ENCODE measurements at regions not wholly inside any gene's neighbourhood (a gene's known extent, or its start where the extent isn't known, plus 50 kb on each side); places are given as distances from the start of the nearest gene placed in this dataset.

DNA sequence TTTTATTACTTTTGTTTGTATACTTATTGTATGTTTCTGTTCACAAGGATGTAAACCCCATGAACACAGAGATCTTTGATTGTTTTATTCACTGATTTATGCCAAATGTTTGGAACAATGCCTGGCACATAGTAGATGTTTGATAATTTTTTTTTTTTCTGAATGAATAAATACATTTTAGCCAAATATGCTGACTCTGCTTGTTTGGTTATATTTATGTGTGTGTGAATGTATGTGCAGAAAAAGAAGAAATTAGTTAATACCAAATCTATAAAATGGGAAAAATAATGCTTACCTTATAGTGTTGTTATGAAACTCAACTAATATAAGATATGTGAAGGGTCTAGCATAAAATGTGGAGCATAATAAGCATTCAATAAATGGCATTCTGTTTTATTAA lies 203.9 kb downstream of the MDFIC start:
- DNase-seq (ENCODE audit: low spot score): no peak

DNA sequence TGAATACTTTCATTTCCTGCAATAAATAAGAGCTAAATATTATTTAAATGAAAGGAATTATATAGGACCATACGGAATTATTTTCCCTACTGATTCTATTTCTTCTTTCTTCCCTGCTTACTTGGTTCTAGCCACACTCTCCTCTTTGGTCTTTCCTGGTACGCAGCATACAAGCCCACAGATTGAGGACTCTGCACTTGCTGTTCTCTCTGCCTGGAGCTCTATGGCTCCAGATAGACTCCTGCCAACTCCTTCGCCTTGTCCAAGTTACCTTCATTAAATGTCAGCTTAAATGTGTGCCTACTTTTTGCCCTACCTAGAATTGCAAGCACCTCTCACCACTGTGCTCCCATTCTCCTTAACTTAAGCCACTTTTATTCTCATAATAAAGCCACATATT lies 203.4 kb downstream of the MDFIC start:
- DNase-seq (ENCODE audit: low spot score): no peak

DNA sequence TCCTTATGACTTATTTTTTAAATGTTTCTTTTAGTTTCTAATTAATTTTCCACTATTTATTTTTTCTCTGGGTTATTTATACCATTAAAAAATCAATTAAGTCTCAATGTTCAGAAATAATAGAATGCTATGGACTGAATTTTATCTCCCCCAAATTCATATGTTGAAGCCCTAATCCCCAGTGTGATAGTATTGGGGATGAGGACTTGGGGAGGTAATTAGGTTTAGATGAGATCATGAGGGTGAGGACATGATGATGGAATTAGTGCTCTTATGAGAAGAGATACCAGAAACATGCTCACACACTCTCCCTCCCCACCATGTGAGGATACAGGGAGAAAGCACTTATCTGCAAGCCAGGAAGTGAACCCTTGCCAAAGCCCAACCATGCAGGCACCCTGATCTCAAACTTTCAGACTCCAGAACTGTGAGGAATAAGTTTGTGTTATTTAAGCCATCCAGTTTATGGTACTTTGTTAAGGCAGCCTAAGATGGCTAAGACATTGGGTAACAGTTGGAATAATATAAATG lies 202.6 kb downstream of the MDFIC start:
- DNase-seq (ENCODE audit: low spot score): no peak

DNA sequence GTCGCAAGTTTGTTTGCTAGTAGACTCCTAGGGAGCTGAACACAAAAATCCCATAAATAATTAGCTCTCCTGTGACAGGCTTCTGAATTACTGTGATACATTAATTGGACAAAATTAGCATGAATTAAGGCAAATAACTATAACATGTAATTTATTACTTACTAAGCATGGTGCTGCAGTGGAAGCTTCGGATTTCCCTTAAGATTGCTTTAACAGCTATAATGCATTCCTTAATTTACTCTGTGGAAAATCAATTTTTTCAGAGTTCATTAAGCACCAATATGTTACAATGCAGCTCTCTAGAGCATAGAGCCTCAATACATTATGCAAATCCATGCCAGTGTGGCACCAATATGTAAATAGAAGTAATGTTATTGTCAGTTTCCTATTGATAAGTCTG lies 201.5 kb downstream of the MDFIC start:
- DNase-seq (ENCODE audit: low spot score): no peak

DNA sequence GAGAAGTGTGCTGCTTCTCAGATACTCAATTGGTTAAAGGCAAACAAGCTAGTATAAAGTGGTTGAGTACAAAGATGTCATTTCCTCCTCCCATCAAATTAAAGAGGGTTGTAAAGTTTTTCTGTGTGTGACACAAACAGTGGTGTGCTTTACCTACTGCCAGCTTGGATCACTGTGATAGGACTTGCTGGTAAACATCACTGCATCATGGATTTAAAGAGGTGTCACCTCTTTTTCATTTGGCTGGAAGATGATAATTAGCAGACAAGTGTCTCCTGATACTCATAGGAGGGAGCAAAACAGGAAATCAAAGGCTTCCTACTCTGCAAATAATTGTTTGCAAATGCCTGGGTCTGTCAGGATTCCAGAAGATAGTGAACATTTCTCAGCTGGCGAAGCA lies 200.5 kb downstream of the MDFIC start:
- no peak for DNase-seq (ENCODE audit: low spot score)

DNA sequence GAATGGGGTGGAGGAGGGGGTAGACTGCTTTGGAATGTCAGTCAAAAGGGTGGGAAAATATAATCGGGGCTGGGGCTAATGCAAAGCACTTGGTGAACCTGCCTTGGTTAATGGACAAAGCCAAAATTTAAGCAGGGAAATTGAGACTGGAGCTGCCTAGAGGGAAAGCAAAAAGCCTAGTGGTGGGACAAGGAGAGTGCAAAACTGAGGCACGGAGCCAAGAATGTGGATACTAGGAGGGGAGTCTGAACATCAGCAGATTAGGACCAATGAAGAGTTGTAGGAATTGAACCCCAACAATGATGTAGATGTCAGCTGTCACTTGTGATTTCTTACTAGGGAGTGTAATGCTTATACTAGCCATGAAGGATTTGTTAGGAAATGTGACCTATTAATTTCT lies 195.9 kb downstream of the MDFIC start:
- no peak for DNase-seq (ENCODE audit: low spot score)

DNA sequence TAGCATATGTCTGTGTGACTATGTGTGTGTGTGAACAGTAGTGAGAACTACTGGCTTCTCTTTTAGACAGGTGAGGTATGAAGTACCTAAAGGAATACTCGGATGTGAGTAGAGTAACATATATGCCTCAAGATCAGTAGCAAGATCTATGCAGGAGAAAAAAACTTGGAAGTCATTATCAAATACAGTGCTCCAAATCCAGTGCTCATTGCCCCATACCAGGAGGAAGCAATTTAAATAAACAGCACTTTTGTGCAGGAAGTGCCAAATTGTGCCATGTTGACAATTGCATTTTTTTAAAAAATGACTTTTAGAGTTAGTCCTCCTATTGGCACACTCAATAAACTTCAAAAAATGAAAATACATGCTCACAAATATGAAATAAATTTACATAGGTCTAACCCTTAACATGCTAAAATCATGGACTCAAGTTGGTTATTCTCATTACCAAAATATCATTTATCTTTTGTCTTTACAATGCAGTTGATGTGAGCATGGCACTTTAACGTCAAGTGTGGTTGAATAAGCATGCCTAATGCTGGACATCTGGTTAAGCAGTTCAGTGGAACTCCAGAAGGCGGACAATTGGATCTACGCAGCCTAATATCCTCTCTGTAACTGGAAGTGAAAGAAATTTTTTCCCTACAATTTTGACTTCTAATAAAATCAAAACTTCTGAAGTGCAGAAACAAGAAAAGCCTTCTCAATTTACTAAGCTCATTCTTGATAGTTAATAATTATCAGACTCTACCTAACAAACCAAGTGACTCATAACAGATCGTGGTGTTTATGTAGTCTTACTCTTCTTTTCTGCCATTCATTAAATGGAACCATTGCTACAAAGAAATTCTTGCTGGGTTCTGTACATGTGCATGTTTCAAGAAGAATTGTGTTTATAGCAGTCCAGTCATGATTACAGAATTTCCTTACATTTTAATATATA lies 195.2 kb downstream of the MDFIC start:
- no peak for DNase-seq (ENCODE audit: low spot score)

DNA sequence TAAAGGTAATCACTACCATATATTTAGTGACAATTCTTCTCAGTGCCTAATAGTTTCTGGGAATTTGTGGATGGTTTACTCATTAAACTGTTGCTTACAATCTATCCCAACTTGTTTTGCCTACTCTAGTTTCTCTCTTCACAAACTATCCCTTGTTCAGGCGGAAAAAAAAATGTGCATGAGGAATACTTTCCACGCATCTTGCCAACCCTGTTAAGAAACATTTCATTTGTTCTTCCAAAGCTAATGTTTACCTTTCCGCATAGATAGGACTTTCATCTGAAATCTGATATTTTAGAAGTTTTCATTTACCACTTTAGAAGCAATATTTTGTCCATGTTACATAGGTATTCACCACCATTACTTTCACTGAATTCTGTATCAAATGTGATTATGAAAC lies 191.9 kb downstream of the MDFIC start:
- DNase-seq (ENCODE audit: low spot score): no peak

DNA sequence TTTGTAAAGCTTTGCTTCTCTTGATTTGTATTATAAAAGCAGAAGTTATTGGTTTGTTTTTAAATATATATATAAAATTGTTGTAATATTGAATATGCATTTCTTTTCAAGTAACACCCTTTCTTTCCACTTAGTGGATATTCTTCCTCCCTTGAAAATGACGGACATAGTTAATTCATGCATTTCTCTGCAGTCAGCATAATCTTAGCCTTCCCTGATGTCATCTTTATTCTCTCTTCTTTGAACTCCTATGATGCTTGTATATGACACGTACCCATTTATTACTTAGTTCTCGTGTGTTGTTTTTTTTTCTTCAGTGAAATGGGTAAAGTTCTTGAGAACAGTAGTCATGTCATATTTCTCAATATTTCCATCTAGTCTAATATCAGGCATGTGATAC lies 191.2 kb downstream of the MDFIC start:
- no peak for DNase-seq (ENCODE audit: low spot score)

DNA sequence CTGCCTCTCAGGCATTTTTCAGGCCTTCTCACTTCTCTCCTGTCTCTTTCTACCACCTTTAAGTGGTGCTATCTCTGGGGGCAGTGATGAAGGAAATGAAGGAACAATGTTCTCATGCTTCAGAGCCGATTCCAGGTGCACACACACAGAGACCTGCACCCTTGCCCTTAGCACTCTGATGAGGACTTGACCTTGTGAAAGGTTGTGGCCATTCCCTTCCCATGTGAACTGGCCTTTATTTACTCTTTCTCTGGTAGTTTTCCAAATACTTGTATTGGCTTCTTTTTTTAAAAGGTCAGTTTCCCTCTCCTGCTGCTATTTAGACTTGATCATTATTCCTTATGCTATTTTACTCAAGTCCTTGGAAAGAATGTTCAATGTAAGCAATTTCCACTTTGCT lies 188.6 kb downstream of the MDFIC start:
- DNase-seq (ENCODE audit: low spot score): no peak

DNA sequence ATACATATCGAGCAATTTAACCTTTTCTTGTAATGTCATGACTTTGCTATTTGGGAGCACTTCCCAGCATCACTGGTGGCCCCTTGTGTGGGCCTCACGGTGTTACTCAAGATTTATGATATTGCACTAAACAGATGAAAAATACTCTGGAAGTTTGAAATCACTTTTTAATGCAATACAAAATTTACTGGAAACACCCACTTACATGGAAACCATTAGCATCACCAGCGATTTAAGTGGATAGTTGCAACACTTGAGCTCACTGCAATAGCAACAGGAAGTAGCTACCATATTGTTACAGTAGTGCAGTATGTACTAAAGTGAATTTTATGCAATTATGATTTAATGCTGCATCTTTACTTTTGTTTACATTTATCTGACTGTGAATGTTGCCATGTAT lies 184.4 kb downstream of the MDFIC start:
- DNase-seq (ENCODE audit: low spot score): no peak

DNA sequence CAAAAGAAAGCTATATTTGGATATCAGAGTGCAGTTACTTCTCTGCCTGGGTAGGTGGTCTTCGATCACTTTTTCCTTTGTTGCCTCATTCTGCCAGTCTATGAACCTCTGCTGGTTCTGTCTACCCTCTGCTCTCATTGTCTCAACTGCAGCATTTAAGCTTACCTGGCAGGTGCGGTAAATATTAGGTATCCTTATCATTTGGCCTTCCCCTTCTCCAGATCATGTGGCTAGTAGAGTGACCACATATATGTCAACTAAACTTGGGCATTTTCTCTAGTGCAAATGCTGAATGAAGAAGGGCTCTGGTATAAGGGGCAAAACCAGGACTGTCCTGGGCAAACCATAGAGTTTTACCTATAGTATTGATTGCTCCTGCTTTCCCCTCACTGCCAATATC lies 180.8 kb downstream of the MDFIC start:
- DNase-seq (ENCODE audit: low spot score): no peak

DNA sequence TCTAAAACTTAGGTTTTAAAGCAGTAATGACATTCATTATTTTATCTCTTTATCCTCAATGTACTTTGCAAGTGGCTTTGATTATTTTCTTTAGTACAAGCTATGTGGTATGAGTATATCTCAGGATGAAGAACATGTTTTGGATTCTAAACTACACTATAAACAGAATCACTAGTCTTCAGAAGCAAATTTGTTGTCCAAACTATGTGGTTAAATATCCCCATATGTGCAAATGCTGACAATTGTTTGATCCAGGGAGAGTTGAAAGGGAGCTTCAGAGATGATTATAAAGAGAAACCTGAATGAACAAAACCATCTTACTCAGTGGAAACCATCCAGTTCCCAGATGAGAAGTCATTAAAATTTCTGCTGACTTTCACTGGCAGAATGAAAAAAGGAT lies 179.3 kb downstream of the MDFIC start:
- no peak for DNase-seq (ENCODE audit: low spot score)

DNA sequence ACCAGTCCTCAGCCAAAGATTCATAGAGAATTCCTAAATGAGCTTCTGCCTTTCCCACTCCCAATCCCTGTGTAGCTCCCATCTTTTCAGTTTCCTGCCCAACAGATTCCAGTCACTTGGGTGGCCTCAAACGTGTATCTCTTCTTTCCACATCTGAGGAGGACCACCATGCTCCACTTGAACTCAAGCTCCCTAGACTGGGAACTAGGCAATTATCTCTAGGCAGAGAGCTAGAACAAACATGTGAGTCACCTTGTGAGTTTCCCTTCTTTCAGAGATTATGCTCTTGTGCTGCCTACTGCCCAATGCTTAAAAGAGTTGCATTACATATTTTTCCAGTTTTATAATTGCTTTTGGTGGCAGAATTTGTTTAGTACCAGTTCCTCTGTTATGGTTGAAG lies 178.0 kb downstream of the MDFIC start:
- DNase-seq (ENCODE audit: low spot score): no peak

DNA sequence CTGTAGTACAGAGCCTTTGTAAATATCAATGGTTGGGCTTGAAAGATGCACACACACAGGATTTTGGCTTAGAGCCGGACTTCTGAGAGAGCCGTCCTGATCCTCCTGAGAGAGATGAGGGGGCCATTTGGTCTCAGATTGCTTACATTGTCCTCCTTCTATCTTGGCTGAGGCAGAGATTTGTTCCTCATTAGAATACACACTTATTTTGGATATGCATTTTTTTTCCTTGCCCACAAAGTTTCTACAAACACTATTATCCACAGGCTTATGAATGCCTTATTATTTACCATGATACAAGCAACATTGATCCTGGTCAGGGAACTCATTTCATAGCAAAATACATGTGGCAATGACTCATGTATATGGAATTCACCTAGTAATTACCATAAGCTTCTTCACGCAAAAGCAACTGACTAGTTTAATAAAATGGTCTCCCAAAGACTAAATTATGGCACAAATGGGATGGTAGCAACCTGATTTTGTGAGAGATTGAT lies 175.3 kb downstream of the MDFIC start:
- no peak for DNase-seq (ENCODE audit: low spot score)

DNA sequence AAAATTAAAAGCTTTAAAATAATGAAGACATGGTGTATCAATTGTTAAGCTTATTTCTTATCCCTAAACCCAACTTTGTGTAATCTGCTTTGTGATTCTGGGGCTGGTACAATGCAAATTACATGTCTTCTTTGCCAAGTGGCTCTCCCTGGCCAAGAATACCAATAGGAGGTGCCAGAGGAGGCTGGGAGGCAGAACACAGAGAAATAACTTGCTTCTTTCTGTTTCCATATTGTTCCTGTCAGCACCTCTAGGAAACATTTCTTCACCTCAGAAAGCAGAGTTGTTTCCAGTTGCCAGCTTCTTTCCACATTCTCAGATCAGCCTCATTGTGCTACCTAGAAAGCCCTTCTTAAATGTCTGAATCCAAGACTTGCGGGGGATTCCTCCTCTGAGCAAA lies 174.4 kb downstream of the MDFIC start:
- DNase-seq (ENCODE audit: low spot score): no peak

DNA sequence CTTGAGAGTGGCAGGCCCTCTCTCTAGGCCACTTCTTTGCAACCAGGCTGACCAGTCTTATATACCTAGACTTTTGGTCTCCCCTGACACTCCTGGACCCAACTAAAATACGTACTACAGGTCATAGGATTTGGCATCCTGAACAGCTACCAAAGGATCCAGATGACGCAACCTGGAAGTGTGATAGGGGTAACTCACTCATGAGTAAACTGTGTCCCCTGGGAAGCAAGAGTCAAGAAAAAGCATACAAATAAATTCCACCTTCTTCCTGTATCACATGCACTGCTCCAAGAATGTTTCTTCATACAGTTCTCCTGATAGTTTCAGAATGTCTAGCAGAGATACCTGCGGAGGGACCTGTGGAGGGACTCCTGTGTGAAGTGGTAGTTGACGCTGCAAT lies 172.3 kb downstream of the MDFIC start:
- no peak for DNase-seq (ENCODE audit: low spot score)

DNA sequence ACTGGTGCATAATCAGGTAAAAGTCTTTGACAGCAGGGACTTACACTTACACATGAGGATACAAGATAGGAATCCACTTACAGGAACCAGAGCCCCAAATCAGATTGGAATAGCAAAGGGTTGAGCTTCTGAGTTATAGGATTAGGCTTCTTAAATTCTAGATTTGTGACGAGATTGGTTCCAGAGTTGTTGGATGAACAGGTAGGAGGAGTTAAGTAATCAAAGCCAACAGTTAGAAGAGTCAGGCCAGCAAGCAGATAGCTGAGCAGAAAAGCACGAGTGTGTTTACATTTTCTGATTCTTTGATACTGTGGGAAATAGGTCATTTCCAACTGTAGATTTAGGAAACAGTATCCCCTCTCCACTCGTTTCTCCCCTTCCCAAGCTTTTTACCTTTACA lies 167.0 kb downstream of the MDFIC start:
- DNase-seq (ENCODE audit: low spot score): no peak

DNA sequence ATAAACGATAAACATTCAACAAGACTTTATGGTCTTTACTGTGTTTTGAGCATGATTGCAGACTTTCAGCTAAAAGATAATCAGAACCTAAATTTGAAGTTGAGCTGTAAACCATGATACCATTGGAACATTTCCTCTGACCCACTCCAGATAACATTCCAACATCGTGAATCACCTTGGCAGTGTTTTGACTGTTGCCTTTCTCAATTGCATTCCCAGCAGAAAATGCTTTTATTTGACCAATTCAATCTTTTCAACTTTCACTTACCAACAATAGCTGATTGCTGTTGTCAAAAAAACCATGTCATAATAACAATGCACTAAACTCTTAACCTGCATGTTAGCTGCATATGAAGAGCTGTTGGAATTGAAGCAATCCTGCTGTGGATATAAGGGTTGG lies 165.5 kb downstream of the MDFIC start:
- DNase-seq (ENCODE audit: low spot score): peak; percentile 29

DNA sequence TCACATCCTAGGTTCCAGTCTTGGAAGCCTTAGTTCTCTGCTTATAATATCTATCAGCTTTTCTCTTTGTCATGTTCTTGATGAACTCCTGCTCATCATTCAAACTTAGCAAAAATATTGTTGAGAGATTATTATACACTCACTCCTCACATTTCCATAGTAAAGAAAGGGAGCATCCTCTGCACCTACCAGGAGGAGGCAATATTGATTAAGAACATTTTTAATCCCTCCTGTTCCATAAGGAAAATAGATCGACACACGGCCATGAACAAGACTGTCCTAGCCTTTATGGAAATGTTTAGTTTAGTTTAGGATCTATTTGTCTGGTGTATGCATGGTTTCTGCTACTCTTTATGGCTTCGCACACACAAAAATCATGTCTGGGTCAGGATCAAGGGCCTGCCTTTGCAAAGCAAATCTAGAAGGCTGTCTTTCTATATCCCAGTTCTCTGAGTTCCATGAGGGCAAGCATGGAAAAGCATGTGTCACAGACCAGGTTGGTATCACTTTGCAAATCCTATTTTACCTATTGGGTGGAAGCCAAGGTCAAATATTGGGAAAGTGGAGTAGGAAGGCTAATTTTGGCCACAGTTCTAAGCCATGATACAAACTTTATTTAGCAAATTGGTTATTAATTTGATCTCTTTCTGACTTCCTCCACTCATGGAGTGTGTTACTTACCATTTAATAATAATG lies 164.4 kb downstream of the MDFIC start:
- no peak for DNase-seq (ENCODE audit: low spot score)

DNA sequence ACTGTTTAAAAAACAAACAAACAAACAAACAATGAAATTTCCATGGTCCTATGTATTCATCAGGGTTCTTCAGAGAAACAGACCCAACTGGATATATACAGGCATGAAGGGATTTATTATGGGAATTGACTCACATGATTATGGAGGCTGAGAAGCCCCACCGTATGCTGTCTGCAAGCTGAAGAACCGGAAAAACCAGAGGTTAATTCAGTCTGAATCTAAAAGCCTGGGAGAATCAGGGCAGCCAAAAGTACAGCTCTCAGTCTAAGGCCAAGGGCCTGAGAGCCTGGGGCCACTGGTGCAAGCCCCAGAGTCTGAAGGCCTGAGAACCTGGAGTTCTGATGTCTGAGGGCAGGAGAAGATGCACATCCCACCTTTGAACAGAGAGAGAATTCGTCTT lies 163.5 kb downstream of the MDFIC start:
- no peak for DNase-seq (ENCODE audit: low spot score)

DNA sequence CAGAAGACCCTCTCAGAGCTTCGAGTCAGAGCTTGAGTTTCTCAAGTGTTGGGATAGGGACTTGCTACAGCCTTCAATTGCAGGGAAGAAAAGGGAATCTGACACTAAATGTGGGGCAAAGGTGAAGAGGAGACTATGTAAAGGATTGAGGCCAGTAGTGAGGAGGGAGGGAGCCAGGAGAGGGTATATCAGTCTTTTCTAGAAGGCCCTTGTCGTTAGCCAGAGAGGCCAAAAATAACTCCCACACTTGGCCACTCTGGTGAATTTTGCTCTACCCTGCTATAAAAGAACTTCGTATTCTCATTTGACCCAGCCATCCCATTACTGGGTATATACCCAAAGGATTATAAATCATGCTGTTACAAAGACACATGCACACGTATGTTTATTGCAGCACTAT lies 162.0 kb downstream of the MDFIC start:
- DNase-seq (ENCODE audit: low spot score): no peak

DNA sequence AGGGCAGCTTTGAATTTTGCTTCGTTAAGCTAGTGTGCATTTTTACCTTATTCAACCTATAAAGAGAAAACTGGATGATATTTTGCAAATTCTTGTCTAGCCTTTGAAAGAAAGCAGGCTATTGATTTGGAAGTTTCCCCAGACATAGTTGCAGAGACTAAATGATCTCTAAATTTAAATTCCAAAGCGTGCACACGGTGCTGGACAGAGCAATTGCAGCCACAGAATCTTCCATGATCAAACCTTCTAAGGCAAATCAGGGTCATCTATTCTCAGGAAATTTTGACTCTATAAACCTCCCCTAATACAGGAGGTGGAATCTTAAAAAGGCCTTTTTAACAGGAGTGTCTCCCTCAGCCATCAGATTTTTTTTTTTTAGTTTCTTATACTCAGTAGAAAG lies 159.9 kb downstream of the MDFIC start:
- no peak for DNase-seq (ENCODE audit: low spot score)

All from iPS-NIHi11 (cell line).